AG04450 (cell line): ENCODE measurements at regions not wholly inside any gene's neighbourhood (a gene's known extent, or its start where the extent isn't known, plus 50 kb on each side); places are given as distances from the start of the nearest gene placed in this dataset.

Experiments
- CTCF ChIA-PET: fragments of 300-600, 350-600 bp; formaldehyde crosslinking; extraction: SDS; loops from one replicate; lab custom pipeline; 2022; ENCODE audit warnings: antibody characterized with exemption, inconsistent platforms; lab: Charles Lee
- POLR2A ChIA-PET: fragments of 350-600 bp; formaldehyde crosslinking; extraction: SDS; loops from one replicate; lab custom pipeline; 2021; ENCODE audit warnings: antibody characterized with exemption, inconsistent platforms; lab: Yijun Ruan, JAX
- DNase-seq: peaks from one replicate; pipeline ENCODE4 v3.0.0-alpha.2; 2011; ENCODE audit warnings: low read depth, low spot score
- H3K27ac ChIP-seq: one replicate; pipeline ENCODE4 v1.5.1; 2012; ENCODE audit warnings: low read depth, low read length, control low read depth
- H3K27me3 ChIP-seq: one replicate; pipeline ENCODE4 v1.6.0; 2012; ENCODE audit warnings: low read length; ENCODE audit not compliant: control insufficient read depth, insufficient read depth
- H3K4me3 ChIP-seq: 2 replicates; pipeline ENCODE4 v1.5.1; 2011; ENCODE audit warnings: mild to moderate bottlenecking, low read depth, low read length, control low read depth
- H3K9me3 ChIP-seq: 2 replicates; pipeline ENCODE4 v1.5.1; 2012; ENCODE audit warnings: low read length; ENCODE audit not compliant: control insufficient read depth, insufficient read depth
- TF ChIP-seq, protein P1 (sequence below): IDR thresholded peaks from 2 replicates; pipeline ENCODE4 v1.5.1; 2011; ENCODE audit warnings: low read depth, low read length, control low read depth, inconsistent platforms

DNA sequence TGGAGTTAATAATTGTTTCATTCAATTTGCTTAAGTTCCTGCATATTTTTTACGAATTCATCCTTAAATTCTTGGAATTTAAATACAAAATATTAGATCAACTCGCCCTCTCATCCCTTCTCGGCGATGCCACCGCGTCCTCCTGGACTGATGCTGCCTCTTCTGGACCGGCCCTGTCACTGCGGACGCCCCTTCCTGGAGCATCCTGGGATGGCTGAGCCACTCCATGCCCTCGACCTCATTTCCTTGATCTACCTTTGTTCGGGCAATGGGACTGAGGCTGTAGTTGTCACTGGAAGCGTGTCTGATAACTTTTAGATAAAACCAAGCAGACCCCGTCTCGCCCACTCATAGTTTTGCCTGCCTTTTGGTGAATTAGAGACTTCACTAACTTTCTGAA is 283.7 kb downstream of the TEX29 start:
- Histone ChIP-seq H3K27ac (no peak overlapping the region), H3K27me3 (no peaks in the 10 kb centered on the region), H3K9me3 (peaks cover 42% of the 10 kb centered on the region), H3K4me3 (no peak overlapping the region)
- TF ChIP-seq, protein P1, sequence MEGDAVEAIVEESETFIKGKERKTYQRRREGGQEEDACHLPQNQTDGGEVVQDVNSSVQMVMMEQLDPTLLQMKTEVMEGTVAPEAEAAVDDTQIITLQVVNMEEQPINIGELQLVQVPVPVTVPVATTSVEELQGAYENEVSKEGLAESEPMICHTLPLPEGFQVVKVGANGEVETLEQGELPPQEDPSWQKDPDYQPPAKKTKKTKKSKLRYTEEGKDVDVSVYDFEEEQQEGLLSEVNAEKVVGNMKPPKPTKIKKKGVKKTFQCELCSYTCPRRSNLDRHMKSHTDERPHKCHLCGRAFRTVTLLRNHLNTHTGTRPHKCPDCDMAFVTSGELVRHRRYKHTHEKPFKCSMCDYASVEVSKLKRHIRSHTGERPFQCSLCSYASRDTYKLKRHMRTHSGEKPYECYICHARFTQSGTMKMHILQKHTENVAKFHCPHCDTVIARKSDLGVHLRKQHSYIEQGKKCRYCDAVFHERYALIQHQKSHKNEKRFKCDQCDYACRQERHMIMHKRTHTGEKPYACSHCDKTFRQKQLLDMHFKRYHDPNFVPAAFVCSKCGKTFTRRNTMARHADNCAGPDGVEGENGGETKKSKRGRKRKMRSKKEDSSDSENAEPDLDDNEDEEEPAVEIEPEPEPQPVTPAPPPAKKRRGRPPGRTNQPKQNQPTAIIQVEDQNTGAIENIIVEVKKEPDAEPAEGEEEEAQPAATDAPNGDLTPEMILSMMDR = no peak
- ChIA-PET CTCF (no interaction called here), POLR2A (no interaction called here)
- DNase-seq = no peak

DNA sequence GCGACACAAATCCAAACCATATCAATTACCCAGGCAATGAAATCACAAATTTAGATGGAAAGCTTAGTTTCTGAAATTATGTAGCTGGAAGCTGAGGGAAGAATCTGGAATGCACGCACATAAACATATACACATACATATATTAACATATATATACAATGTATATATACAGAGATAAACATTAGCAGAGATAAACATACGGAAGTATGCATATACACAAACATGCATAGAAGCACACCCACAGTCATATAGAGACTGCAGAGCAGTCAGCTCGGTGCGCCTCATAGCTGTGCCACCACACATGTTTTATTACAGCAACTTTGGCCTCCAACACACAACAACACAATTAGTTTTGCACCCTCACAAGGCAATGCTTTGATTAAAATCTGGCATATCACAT is 288.1 kb downstream of the TEX29 start:
- DNase-seq = no peak
- H3K27ac ChIP-seq = no peak overlapping the region
- H3K9me3 ChIP-seq = peaks cover 45% of the 10 kb centered on the region
- H3K4me3 ChIP-seq = no peak overlapping the region
- ChIA-PET CTCF (no interaction called here), POLR2A (no interaction called here)
- no peaks in the 10 kb centered on the region for H3K27me3 ChIP-seq
- TF ChIP-seq, protein P1 = no peak

DNA sequence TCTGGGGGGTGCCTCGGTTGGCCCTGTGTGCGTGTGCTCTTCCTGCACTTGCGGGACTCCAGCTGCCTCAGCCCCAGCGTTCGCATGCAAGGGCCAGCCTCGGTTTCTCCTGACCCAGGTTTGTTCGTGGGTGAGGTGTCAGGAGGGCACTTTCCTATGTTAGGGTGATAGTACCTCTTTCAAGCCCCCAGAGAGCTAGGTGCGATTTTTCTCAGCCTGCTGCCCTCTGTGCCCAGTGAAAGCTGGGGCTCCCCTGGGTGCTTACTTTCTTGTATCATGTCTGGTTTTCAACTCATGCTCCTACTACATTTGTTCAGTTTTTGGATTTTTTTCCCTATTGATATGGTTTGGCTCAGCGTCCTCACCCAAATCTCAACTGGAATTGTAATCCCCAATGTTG is 289.2 kb downstream of the TEX29 start:
- no peaks in the 10 kb centered on the region for H3K27me3 ChIP-seq
- H3K9me3 ChIP-seq = peaks cover 45% of the 10 kb centered on the region
- ChIA-PET POLR2A (no interaction called here), CTCF (no interaction called here)
- TF ChIP-seq, protein P1 = no peak
- no peak overlapping the region for H3K27ac ChIP-seq
- no peak overlapping the region for H3K4me3 ChIP-seq
- no peak for DNase-seq

DNA sequence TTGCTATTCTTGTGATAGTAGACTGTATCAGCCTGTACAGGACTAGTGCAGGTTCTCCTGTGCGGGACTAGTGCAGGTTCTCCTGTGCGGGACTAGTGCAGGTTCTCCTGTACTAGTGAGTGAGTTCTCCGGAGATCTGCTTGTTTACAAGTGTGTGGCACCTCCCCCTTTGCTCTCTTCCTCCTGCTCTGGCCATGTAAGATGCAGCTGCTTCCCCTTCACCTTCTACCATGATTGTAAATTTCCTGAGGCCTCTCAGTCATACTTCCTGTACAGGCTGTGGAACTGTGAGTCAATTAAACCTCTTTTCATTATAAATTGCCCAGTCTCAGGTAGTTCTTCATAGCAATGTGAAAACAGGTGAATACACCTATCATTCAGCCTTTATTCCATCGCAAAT is 289.6 kb downstream of the TEX29 start:
- no peak overlapping the region for H3K27ac ChIP-seq
- ChIA-PET CTCF (no interaction called here), POLR2A (no interaction called here)
- no peak overlapping the region for H3K4me3 ChIP-seq
- no peak for DNase-seq
- TF ChIP-seq, protein P1 = no peak
- no peaks in the 10 kb centered on the region for H3K27me3 ChIP-seq
- H3K9me3 ChIP-seq = peaks cover 45% of the 10 kb centered on the region

DNA sequence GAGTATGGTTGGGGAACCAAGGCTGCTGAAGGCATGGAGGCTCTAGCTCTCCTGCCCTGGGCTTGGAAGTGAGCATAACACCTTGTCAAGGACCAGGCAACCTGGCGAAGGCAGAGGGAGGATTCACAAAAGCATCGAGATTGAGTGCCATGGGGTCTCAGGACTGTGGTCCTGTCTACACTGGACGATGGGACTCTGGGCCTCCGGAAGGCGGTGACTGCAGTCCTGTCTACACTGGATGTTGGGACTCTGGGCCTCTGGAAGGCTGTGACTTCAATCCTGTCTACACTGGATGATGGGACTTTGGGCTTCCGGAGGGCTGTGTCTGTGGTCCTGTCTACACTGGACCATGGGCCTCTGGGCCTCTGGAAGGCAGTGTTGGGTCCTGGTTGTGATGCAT is 290.4 kb downstream of the TEX29 start:
- CTCF ChIA-PET = no interaction called here
- POLR2A ChIA-PET = no interaction called here

More for the DNA sequence above, 290.4 kb downstream of the TEX29 start:
- TF ChIP-seq, protein P1 = no peak
- Histone ChIP-seq H3K9me3 (peaks cover 49% of the 10 kb centered on the region), H3K4me3 (no peak overlapping the region), H3K27me3 (no peaks in the 10 kb centered on the region), H3K27ac (no peak overlapping the region)
- DNase-seq = no peak
